G401.6 (cell line): ENCODE measurements at regions not wholly inside any gene's neighbourhood (a gene's known extent, or its start where the extent isn't known, plus 50 kb on each side); places are given as distances from the start of the nearest gene placed in this dataset.
"Not testable (repeated sequence)": the region's sequence is repeated elsewhere in the genome, so short reads cannot be mapped to it uniquely, and the experiment has no call there.

Source experiments
- FAIRE-seq: peaks from 2 replicates; lab custom pipeline; 2012; peaks lifted over from hg19 to GRCh38; lab: Jason Lieb, UNC

GRCh38 chr11:92432515-92432914 lies 207.9 kb downstream of the FAT3 start:
- no peak for FAIRE-seq

- FAIRE-seq = no peak
Observed at GRCh38 chr11:92436034-92436920, 211.7 kb downstream of the FAT3 start.

- FAIRE-seq = no peak
Observed at GRCh38 chr11:92439133-92439532, 214.5 kb downstream of the FAT3 start.

- FAIRE-seq = no peak
Observed at GRCh38 chr11:92440701-92441442, 216.3 kb downstream of the FAT3 start.

GRCh38 chr11:92441443-92441726 lies 216.8 kb downstream of the FAT3 start:
- no peak for FAIRE-seq

- FAIRE-seq = no peak
Observed at GRCh38 chr11:92443199-92443598, 218.6 kb downstream of the FAT3 start.

- no peak for FAIRE-seq
Observed at GRCh38 chr11:92447586-92447985, 223.0 kb downstream of the FAT3 start.

- FAIRE-seq = no peak
Observed at GRCh38 chr11:92449222-92449621, 224.6 kb downstream of the FAT3 start.

GRCh38 chr11:92449780-92450179 lies 225.2 kb downstream of the FAT3 start:
- FAIRE-seq = no peak

- FAIRE-seq = no peak
Observed at GRCh38 chr11:92451063-92451462, 226.4 kb downstream of the FAT3 start.

GRCh38 chr11:92453055-92453454 lies 228.4 kb downstream of the FAT3 start:
- FAIRE-seq = no peak

GRCh38 chr11:92455210-92455790 lies 230.7 kb downstream of the FAT3 start:
- FAIRE-seq = no peak

GRCh38 chr11:92457250-92457649 lies 232.6 kb downstream of the FAT3 start:
- no peak for FAIRE-seq

- no peak for FAIRE-seq
Observed at GRCh38 chr11:92458486-92458885, 233.9 kb downstream of the FAT3 start.

- no peak for FAIRE-seq
Observed at GRCh38 chr11:92460213-92460612, 235.6 kb downstream of the FAT3 start.

- no peak for FAIRE-seq
Observed at GRCh38 chr11:92461447-92461846, 236.8 kb downstream of the FAT3 start.

GRCh38 chr11:92462821-92463220 lies 238.2 kb downstream of the FAT3 start:
- no peak for FAIRE-seq

- FAIRE-seq = no peak
Observed at GRCh38 chr11:92464822-92465221, 240.2 kb downstream of the FAT3 start.

GRCh38 chr11:92465410-92465809 lies 240.8 kb downstream of the FAT3 start:
- FAIRE-seq = not testable (repeated sequence)

GRCh38 chr11:92473736-92474135 lies 249.1 kb downstream of the FAT3 start:
- no peak for FAIRE-seq

GRCh38 chr11:92475316-92475715 lies 250.7 kb downstream of the FAT3 start:
- FAIRE-seq = no peak

GRCh38 chr11:92475819-92476218 lies 251.2 kb downstream of the FAT3 start:
- no peak for FAIRE-seq

GRCh38 chr11:92477686-92478085 lies 253.1 kb downstream of the FAT3 start:
- FAIRE-seq = no peak
